ENCODE measurements at regions not wholly inside any gene's neighbourhood (a gene's known extent, or its start where the extent isn't known, plus 50 kb on each side); places are given as distances from the start of the nearest gene placed in this dataset.

- TF ChIP-seq RAD21 (conservative IDR thresholded peaks at IDR 0.05) (peak; percentile 71), REST (IDR thresholded peaks at IDR 0.05; ENCODE audit: borderline replicate concordance) (no peak), CTCF (IDR thresholded peaks at IDR 0.05; ENCODE audit: poor library complexity, severe bottlenecking) (peak; percentile 62), SMC3 (conservative IDR thresholded peaks at IDR 0.05; ENCODE audit: poor library complexity) (peak; percentile 70), TAF1 (IDR thresholded peaks at IDR 0.05; ENCODE audit: low read depth) (no peak)
- no peak overlapping the region for H2AFZ ChIP-seq (ENCODE audit: low read depth, low read length)
Measured at GRCh38 chr6:137975188-137975940, 108.3 kb downstream of the TNFAIP3 start.

GRCh38 chr6:137976430-137976829, 109.4 kb downstream of the TNFAIP3 start:
- H3K4me3 ChIP-seq (ENCODE audit: low read length): no peak overlapping the region
- H3K27me3 ChIP-seq (ENCODE audit: insufficient read depth, low read depth, low read length): no peaks in the 10 kb centered on the region
- TF ChIP-seq EZH2 (IDR thresholded peaks at IDR 0.05; ENCODE audit: borderline replicate concordance, insufficient read depth, low read length, poor library complexity, severe bottlenecking) (no peak), MXI1 (conservative IDR thresholded peaks at IDR 0.05; ENCODE audit: poor library complexity, severe bottlenecking) (no peak), SMC3 (conservative IDR thresholded peaks at IDR 0.05; ENCODE audit: poor library complexity) (no peak), TAF1 (IDR thresholded peaks at IDR 0.05; ENCODE audit: low read depth) (no peak), CTCF (IDR thresholded peaks at IDR 0.05; ENCODE audit: poor library complexity, severe bottlenecking) (no peak), EP300 (conservative IDR thresholded peaks at IDR 0.05; ENCODE audit: poor library complexity, severe bottlenecking) (no peak), POLR2AphosphoS5 (IDR thresholded peaks at IDR 0.05) (no peak), RAD21 (conservative IDR thresholded peaks at IDR 0.05) (no peak), REST (IDR thresholded peaks at IDR 0.05; ENCODE audit: borderline replicate concordance) (no peak)
- H3F3A ChIP-seq (ENCODE audit: insufficient read depth, low read length, poor library complexity, severe bottlenecking): no peaks in the 10 kb centered on the region
- H3K9me3 ChIP-seq (ENCODE audit: low read length): no peaks in the 10 kb centered on the region
- no peaks in the 10 kb centered on the region for H3K79me2 ChIP-seq (replicated peaks; ENCODE audit: insufficient read depth, low read length)
- H2AFZ ChIP-seq (ENCODE audit: low read depth, low read length): no peak overlapping the region
- no peaks in the 10 kb centered on the region for H3K9me2 ChIP-seq (ENCODE audit: insufficient read depth, low read length)
- no peak overlapping the region for H3K27ac ChIP-seq (ENCODE audit: low read length)
- H3K9ac ChIP-seq (ENCODE audit: low read length): no peak overlapping the region
- H3K4me2 ChIP-seq (ENCODE audit: low read length): no peak overlapping the region
- H4K20me1 ChIP-seq (ENCODE audit: insufficient read depth): no peaks in the 10 kb centered on the region
- no peaks in the 10 kb centered on the region for H3K36me3 ChIP-seq (ENCODE audit: insufficient read depth, low read length)

More at GRCh38 chr6:137975188-137975940, 108.3 kb downstream of the TNFAIP3 start:
- Histone ChIP-seq H3K27ac (ENCODE audit: low read length) (no peak overlapping the region), H3F3A (ENCODE audit: insufficient read depth, low read length, poor library complexity, severe bottlenecking) (no peaks in the 10 kb centered on the region), H3K9me2 (ENCODE audit: insufficient read depth, low read length) (no peaks in the 10 kb centered on the region), H3K36me3 (ENCODE audit: insufficient read depth, low read length) (no peaks in the 10 kb centered on the region), H3K27me3 (ENCODE audit: insufficient read depth, low read depth, low read length) (no peaks in the 10 kb centered on the region), H3K9ac (ENCODE audit: low read length) (no peak overlapping the region), H4K20me1 (ENCODE audit: insufficient read depth) (no peaks in the 10 kb centered on the region), H3K79me2 (replicated peaks; ENCODE audit: insufficient read depth, low read length) (no peaks in the 10 kb centered on the region), H3K9me3 (ENCODE audit: low read length) (no peaks in the 10 kb centered on the region), H3K4me3 (ENCODE audit: low read length) (no peak overlapping the region), H3K4me2 (ENCODE audit: low read length) (no peak overlapping the region)

All from neural cell (in vitro differentiated cells).